Activated T-cell treated with anti-CD3 and anti-CD28 coated beads, Interleukin-2, amount 50 U/mL, for 24 hours (primary cell): ENCODE measurements at regions not wholly inside any gene's neighbourhood (a gene's known extent, or its start where the extent isn't known, plus 50 kb on each side); places are given as distances from the start of the nearest gene placed in this dataset.
"Not testable (repeated sequence)": the region's sequence is repeated elsewhere in the genome, so short reads cannot be mapped to it uniquely, and the experiment has no call there.

Experiments
- DNase-seq: peaks from one replicate; pipeline ENCODE4 v3.0.0-alpha.2; 2020
- H3K27ac Mint-ChIP-seq: 2 replicates; pipeline ENCODE4 v1.8.0; 2020; ENCODE audit warnings: mild to moderate bottlenecking, mixed read lengths
- H3K27me3 Mint-ChIP-seq: 2 replicates; pipeline ENCODE4 v1.8.0; 2020; ENCODE audit warnings: mixed read lengths
- H3K36me3 Mint-ChIP-seq: 2 replicates; pipeline ENCODE4 v1.8.0; 2020; ENCODE audit warnings: low read depth, mixed read lengths
- H3K4me1 Mint-ChIP-seq: 2 replicates; pipeline ENCODE4 v1.8.0; 2020; ENCODE audit warnings: low read depth, mixed read lengths
- H3K4me3 Mint-ChIP-seq: 2 replicates; pipeline ENCODE4 v1.8.0; 2020; ENCODE audit warnings: mild to moderate bottlenecking, moderate library complexity, mixed read lengths
- H3K9me3 Mint-ChIP-seq: 2 replicates; pipeline ENCODE4 v1.8.0; 2020; ENCODE audit warnings: mixed read lengths

GRCh38 chr17:72193391-72194106, 72.7 kb downstream of the SOX9 start:
- peaks cover 3% of the 10 kb centered on the region for H3K9me3 Mint-ChIP-seq
- no peak overlapping the region for H3K27ac Mint-ChIP-seq
- DNase-seq, result no peak
- H3K36me3 Mint-ChIP-seq, result no peaks in the 10 kb centered on the region
- H3K4me3 Mint-ChIP-seq, result no peak overlapping the region
- H3K27me3 Mint-ChIP-seq, result no peaks in the 10 kb centered on the region
- no peaks in the 10 kb centered on the region for H3K4me1 Mint-ChIP-seq

DNA sequence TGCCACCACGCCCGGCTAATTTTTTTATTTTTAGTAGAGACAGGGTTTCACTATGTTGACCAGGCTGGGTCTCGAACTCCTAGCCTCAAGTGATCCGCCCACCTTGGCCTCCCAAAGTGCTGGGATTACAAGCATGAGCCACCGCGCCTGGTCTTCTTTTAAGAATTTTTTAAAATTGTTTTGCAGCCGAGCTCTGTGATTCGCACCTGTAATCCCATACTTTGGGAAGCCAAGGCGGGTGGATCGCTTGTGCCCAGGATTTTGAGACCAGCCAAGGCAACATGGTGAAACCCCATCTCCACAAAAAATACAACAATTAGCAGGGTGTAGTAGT, 73.3 kb downstream of the SOX9 start:
- not testable (repeated sequence) for H3K4me1 Mint-ChIP-seq, H3K36me3 Mint-ChIP-seq, H3K27me3 Mint-ChIP-seq, H3K9me3 Mint-ChIP-seq, H3K27ac Mint-ChIP-seq, H3K4me3 Mint-ChIP-seq, DNase-seq

DNA sequence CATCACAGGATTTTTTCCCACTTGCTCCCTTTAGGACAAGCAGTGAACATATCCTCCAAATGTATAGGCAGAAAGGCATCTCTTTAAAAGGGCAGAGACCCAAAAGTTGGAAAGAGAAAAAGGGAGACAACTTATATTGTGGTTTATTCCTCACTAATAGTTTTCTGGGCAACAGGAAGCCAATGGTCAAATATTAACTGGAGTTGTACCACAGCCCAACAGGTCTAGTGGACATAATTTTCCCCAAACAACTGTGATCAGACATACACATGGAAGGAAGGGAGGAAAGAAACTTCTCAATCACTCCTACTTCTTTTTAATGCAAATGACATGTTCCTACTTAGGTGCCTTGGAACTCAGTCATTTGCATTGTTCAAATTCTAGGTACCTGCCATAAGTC, 78.4 kb downstream of the SOX9 start:
- Mint-ChIP-seq H3K9me3 (peaks cover 16% of the 10 kb centered on the region), H3K36me3 (no peaks in the 10 kb centered on the region), H3K4me3 (no peak overlapping the region), H3K27me3 (peaks cover 2% of the 10 kb centered on the region), H3K27ac (no peak overlapping the region), H3K4me1 (no peaks in the 10 kb centered on the region)
- DNase-seq, result no peak

- peaks cover 15% of the 10 kb centered on the region for H3K27me3 Mint-ChIP-seq
- H3K9me3 Mint-ChIP-seq, result peaks cover 7% of the 10 kb centered on the region
- no peak for DNase-seq
- no peak overlapping the region for H3K27ac Mint-ChIP-seq
- H3K4me3 Mint-ChIP-seq, result no peak overlapping the region
- H3K36me3 Mint-ChIP-seq, result no peaks in the 10 kb centered on the region
- no peaks in the 10 kb centered on the region for H3K4me1 Mint-ChIP-seq
These were observed 83.9 kb downstream of the SOX9 start for GRCh38 chr17:72204742-72205141.

DNA sequence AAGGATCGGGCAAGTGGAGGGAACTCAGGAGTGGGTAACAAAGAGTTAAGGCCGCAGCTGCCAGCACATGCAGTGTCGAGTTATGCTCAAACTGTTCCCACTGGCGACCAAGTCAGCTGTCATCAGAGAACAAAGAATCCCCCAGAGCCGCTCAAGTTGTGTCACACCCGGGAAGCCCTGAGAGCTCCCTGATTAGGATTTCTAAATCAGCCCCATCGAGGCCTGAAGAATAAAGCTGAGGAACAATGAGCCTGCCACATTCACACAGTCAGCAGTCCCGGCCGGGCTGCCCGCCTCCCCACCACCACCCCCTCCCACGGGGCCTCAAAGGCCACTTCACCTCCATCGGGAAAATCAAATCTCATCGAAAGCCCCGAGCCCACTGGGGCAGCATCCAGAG, 84.5 kb downstream of the SOX9 start:
- Mint-ChIP-seq H3K4me3 (no peak overlapping the region), H3K27ac (no peak overlapping the region)
- no peak for DNase-seq

GRCh38 chr17:72205822-72206221, 85.0 kb downstream of the SOX9 start:
- H3K9me3 Mint-ChIP-seq, result peaks cover 3% of the 10 kb centered on the region
- no peak overlapping the region for H3K4me3 Mint-ChIP-seq
- H3K4me1 Mint-ChIP-seq, result no peaks in the 10 kb centered on the region
- DNase-seq, result no peak
- no peak overlapping the region for H3K27ac Mint-ChIP-seq
- H3K27me3 Mint-ChIP-seq, result peaks cover 15% of the 10 kb centered on the region
- no peaks in the 10 kb centered on the region for H3K36me3 Mint-ChIP-seq

More for the DNA sequence above, 84.5 kb downstream of the SOX9 start:
- H3K27me3 Mint-ChIP-seq, result peaks cover 15% of the 10 kb centered on the region
- peaks cover 3% of the 10 kb centered on the region for H3K9me3 Mint-ChIP-seq
- H3K36me3 Mint-ChIP-seq, result no peaks in the 10 kb centered on the region
- no peaks in the 10 kb centered on the region for H3K4me1 Mint-ChIP-seq

DNA sequence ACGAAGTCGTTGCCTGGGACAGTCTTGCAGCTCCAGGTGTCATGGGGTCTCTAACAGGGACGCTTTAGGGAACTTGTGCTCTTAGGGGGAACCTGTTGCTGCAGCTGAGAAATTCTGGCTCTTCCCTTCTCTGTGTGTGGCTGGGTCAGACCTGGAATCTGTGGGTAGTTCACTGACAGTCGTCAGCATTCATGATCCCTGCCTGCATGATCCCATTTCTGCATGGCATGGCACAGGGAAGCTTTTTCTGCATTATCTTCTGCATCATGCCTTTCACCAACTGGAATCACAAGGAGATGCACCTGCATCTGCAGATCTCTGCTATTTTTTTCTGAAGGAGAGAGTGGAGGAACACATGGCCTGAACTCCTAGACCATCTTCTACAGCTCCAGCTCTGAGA, 85.6 kb downstream of the SOX9 start:
- H3K4me1 Mint-ChIP-seq, result no peaks in the 10 kb centered on the region
- no peak for DNase-seq
- H3K4me3 Mint-ChIP-seq, result no peak overlapping the region
- no peaks in the 10 kb centered on the region for H3K36me3 Mint-ChIP-seq
- no peak overlapping the region for H3K27ac Mint-ChIP-seq
- no peaks in the 10 kb centered on the region for H3K9me3 Mint-ChIP-seq
- H3K27me3 Mint-ChIP-seq, result peaks cover 15% of the 10 kb centered on the region

DNA sequence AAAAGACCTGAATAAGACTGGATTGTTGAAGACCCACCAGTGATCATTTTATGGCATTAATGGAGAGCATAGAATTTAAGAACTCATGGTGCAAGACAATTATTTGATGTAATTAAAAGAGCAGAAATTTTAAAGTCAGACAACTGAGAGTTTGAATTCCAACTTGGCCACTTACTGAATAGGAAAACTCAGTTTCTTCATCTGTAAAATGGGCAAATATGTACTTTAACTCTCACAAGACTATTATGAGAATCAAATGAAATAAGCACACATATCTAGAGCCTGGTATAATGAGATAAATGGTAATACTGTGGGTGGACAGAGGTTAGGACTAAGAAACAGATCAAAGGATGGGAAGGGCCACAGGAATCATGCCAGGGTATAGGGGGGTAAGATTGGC, 88.0 kb downstream of the SOX9 start:
- Mint-ChIP-seq H3K36me3 (no peaks in the 10 kb centered on the region), H3K4me1 (no peaks in the 10 kb centered on the region), H3K9me3 (no peaks in the 10 kb centered on the region), H3K27ac (no peak overlapping the region), H3K27me3 (peaks cover 15% of the 10 kb centered on the region), H3K4me3 (no peak overlapping the region)
- no peak for DNase-seq

DNA sequence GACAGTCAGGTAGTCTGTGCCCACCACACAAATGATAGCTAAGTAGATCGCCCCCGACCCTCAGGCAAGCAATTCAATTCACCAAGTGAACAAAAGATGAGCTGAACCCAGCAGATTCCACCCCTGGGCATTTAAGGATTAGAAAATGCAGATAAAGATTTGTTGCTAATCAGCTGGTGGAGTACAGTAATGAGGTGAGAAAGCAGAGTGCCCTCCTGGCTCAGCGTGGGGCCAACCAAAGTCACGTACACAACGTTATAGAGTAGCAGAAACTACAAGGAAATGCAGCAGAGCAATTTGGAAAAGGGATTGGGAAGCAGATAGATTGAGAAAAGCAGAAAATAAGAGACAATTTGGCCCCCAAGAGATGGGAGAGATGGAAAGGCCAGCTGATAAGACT, 91.2 kb downstream of the SOX9 start:
- Mint-ChIP-seq H3K4me3 (no peak overlapping the region), H3K4me1 (no peaks in the 10 kb centered on the region), H3K9me3 (peaks cover 2% of the 10 kb centered on the region), H3K36me3 (no peaks in the 10 kb centered on the region), H3K27ac (no peak overlapping the region), H3K27me3 (no peaks in the 10 kb centered on the region)
- no peak for DNase-seq

DNA sequence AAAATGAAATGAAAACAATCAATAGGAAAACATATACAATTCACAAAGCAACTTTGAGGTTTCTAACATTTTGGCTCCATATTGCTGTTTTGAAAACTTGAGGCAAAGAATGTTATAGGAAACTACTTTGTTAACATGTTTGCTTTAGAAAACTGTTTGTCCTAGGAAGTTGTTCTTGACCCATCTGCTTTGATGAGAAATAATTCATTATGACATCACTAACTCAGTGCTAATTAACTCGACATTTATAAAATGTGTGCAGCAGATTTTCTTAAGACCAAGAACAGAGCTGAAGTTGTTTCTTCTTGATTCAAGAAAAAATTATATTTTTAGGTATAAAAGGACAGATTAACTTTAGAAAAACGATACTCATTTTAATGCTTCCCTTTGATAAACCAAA, 94.7 kb downstream of the SOX9 start:
- peaks cover 2% of the 10 kb centered on the region for H3K9me3 Mint-ChIP-seq
- peaks cover 30% of the 10 kb centered on the region for H3K27me3 Mint-ChIP-seq
- H3K4me1 Mint-ChIP-seq, result no peaks in the 10 kb centered on the region
- no peak for DNase-seq
- H3K36me3 Mint-ChIP-seq, result no peaks in the 10 kb centered on the region
- H3K4me3 Mint-ChIP-seq, result no peak overlapping the region
- no peak overlapping the region for H3K27ac Mint-ChIP-seq

- DNase-seq, result no peak
- H3K27ac Mint-ChIP-seq, result no peak overlapping the region
- peaks cover 35% of the 10 kb centered on the region for H3K27me3 Mint-ChIP-seq
- no peaks in the 10 kb centered on the region for H3K36me3 Mint-ChIP-seq
- no peak overlapping the region for H3K4me3 Mint-ChIP-seq
- peaks cover 2% of the 10 kb centered on the region for H3K9me3 Mint-ChIP-seq
- no peaks in the 10 kb centered on the region for H3K4me1 Mint-ChIP-seq
These were observed 95.1 kb downstream of the SOX9 start for GRCh38 chr17:72215928-72216327.

DNA sequence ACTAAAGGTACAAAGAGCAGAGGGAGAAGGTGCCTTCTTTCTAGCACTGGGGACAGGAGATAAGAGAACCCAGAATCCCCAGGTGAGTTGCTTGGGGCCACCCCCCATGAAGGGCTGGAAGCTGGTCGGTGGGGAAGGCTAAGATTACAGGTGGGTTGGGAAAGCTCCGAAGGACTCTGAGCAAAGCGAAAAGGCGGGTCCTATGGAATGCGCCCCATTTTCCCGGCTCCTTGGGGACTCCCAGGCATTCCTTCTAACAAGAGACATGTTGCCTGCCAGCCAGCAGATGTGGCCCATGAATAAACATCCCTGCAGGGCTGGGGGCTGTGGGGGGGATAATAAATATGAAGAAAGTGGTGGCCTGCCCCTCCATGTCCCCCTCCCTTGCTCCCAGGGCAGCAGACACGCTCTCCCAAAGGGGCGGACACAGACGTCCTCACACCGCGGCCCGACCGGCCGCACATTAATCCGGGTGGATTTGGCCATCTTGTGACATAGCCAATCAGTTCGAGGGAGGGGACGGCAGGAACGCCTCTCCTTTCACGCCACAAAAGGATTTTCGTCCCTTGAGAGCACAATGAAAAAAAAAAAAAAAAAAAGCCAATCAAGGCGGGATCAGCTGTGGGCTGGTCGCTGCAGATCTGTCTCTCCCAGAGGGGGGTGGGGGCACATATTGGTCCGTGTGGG, 98.5 kb downstream of the SOX9 start:
- Mint-ChIP-seq H3K36me3 (no peaks in the 10 kb centered on the region), H3K27me3 (peaks cover 41% of the 10 kb centered on the region), H3K4me1 (no peaks in the 10 kb centered on the region), H3K27ac (no peak overlapping the region), H3K9me3 (peaks cover 2% of the 10 kb centered on the region), H3K4me3 (no peak overlapping the region)
- DNase-seq, result no peak

- H3K9me3 Mint-ChIP-seq, result no peaks in the 10 kb centered on the region
- no peaks in the 10 kb centered on the region for H3K4me1 Mint-ChIP-seq
- DNase-seq, result no peak
- H3K27ac Mint-ChIP-seq, result no peak overlapping the region
- no peak overlapping the region for H3K4me3 Mint-ChIP-seq
- H3K27me3 Mint-ChIP-seq, result peaks cover 41% of the 10 kb centered on the region
- H3K36me3 Mint-ChIP-seq, result no peaks in the 10 kb centered on the region
These were observed 99.1 kb downstream of the SOX9 start for GRCh38 chr17:72219824-72220493.

DNA sequence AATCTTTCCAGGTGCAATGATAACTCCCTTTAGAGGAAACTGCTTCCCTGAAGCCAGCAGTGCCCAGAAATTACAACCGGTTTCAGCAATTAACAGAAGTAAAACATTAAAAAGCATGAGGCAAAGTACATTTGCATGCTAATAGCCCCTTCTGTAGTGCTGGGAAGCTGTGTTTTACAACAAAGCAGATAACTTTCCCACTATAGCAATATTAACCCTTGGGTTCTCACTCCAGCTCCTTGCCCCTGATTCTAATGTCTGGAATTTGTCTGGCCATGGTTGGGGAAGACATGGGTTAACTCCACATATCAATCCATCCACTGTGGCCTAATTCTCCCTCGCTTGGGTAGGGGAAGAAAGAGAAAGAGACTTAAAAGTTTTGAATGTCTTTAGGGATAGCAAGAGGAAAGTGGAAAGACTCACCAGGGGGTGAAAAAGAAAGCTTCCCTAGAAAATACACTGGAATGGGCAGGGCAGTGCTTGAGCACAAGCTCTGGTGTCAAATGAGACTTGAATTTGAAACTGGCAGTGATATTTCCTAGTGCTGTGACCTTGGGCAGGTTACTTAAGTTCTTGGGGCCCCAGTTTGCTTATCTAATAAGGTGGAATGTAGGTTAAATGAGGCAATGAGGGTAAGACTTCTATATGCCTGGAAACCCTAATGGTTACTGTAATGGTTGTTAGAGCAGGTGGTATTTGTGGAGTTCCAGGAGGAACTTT, 102.0 kb downstream of the SOX9 start:
- Mint-ChIP-seq H3K27me3 (peaks cover 36% of the 10 kb centered on the region), H3K9me3 (peaks cover 3% of the 10 kb centered on the region), H3K27ac (no peak overlapping the region), H3K4me1 (no peaks in the 10 kb centered on the region), H3K36me3 (no peaks in the 10 kb centered on the region), H3K4me3 (no peak overlapping the region)
- DNase-seq, result no peak

DNA sequence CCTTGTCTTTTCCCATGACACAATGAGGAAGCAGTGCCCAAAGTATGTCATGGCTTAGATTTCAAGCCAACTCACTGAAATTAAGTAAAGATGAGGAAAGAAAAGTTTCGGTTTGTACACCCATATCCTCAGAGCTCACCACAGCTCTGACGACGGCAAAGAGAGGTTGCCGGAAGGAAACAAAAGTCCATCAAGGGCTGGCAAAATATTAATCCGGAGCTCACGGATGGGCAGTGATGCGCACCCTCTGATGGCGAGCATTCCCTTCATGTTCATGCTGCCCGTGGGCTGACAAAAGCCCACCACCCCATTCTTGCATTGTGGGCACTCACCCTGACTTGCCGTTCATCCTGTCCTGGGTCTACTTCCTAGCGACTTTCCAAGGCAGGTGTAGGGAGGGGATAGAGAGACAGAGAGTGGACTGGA, 103.1 kb downstream of the SOX9 start:
- Mint-ChIP-seq H3K9me3 (peaks cover 3% of the 10 kb centered on the region), H3K4me1 (no peaks in the 10 kb centered on the region), H3K27ac (no peak overlapping the region), H3K36me3 (no peaks in the 10 kb centered on the region), H3K4me3 (no peak overlapping the region), H3K27me3 (peaks cover 26% of the 10 kb centered on the region)
- no peak for DNase-seq
